Hepatocyte (in vitro differentiated cells): ENCODE measurements at regions not wholly inside any gene's neighbourhood (a gene's known extent, or its start where the extent isn't known, plus 50 kb on each side); places are given as distances from the start of the nearest gene placed in this dataset.

Experiments used
- DNase-seq: peaks from one replicate; pipeline ENCODE4 v3.0.0-alpha.2; 2016; ENCODE audit warnings: low spot score
- H2AFZ ChIP-seq: fragments of 200-600 bp; sonication (generic); 2 replicates; pipeline ENCODE4 v1.6.0; 2016; ENCODE audit warnings: antibody characterized with exemption, mild to moderate bottlenecking
- H3K27ac ChIP-seq: fragments of 200-600 bp; sonication (generic); 2 replicates; pipeline ENCODE4 v1.5.1; 2016; ENCODE audit warnings: mild to moderate bottlenecking
- H3K27me3 ChIP-seq: fragments of 200-600 bp; sonication (generic); 2 replicates; pipeline ENCODE4 v1.6.1; 2016
- H3K36me3 ChIP-seq: fragments of 200-600 bp; sonication (generic); replicated peaks from 2 replicates; pipeline ENCODE4 v1.5.1; 2016; ENCODE audit warnings: low read depth; ENCODE audit not compliant: insufficient read depth
- H3K4me1 ChIP-seq: fragments of 200-600 bp; sonication (generic); 2 replicates; pipeline ENCODE4 v1.5.1; 2016; ENCODE audit warnings: mild to moderate bottlenecking, moderate library complexity; ENCODE audit not compliant: insufficient read depth
- H3K4me2 ChIP-seq: fragments of 200-600 bp; sonication (generic); 2 replicates; pipeline ENCODE4 v1.6.0; 2016
- H3K4me3 ChIP-seq: fragments of 200-600 bp; sonication (generic); 2 replicates; pipeline ENCODE4 v1.5.1; 2016; ENCODE audit warnings: mild to moderate bottlenecking
- H3K79me2 ChIP-seq: fragments of 200-600 bp; sonication (generic); 2 replicates; pipeline ENCODE4 v1.6.0; 2017; ENCODE audit warnings: mild to moderate bottlenecking
- H3K9me2 ChIP-seq: fragments of 200-600 bp; sonication (generic); replicated peaks from 2 replicates; pipeline ENCODE4 v1.6.0; 2017; ENCODE audit warnings: mild to moderate bottlenecking; ENCODE audit not compliant: insufficient read depth
- H3K9me3 ChIP-seq: fragments of 200-600 bp; sonication (generic); 2 replicates; pipeline ENCODE4 v1.5.1; 2016; ENCODE audit warnings: low read depth, mild to moderate bottlenecking
- H4K20me1 ChIP-seq: fragments of 200-600 bp; sonication (generic); 2 replicates; pipeline ENCODE4 v1.6.0; 2016; ENCODE audit warnings: mild to moderate bottlenecking; ENCODE audit not compliant: insufficient read depth, poor library complexity, severe bottlenecking
- EZH2 ChIP-seq: fragments of 200-600 bp; sonication (generic); IDR thresholded peaks from 2 replicates; pipeline ENCODE4 v1.6.1; 2016; ENCODE audit warnings: antibody characterized with exemption, mild to moderate bottlenecking, borderline replicate concordance
- EZH2phosphoT487 ChIP-seq: fragments of 200-600 bp; sonication (generic); IDR thresholded peaks from one replicate; pipeline ENCODE4 v1.6.1; 2018; ENCODE audit warnings: antibody characterized with exemption, mild to moderate bottlenecking, low read depth, moderate library complexity; ENCODE audit not compliant: unreplicated experiment, severe bottlenecking
- WGBS: methylation state at CpG from one replicate; pipeline ENCODE4 v1.1.6; 2016; ENCODE audit warnings: low lambda C conversion rate; ENCODE audit errors: missing lambda C conversion rate; 5-methylcytosine and 5-hydroxymethylcytosine counted together
- TF ChIP-seq, protein P1 (sequence below): fragments of 200-600 bp; sonication (generic); IDR thresholded peaks from 2 replicates; pipeline ENCODE4 v1.5.1; 2016; ENCODE audit warnings: antibody characterized with exemption, mild to moderate bottlenecking; ENCODE audit not compliant: poor library complexity

DNA sequence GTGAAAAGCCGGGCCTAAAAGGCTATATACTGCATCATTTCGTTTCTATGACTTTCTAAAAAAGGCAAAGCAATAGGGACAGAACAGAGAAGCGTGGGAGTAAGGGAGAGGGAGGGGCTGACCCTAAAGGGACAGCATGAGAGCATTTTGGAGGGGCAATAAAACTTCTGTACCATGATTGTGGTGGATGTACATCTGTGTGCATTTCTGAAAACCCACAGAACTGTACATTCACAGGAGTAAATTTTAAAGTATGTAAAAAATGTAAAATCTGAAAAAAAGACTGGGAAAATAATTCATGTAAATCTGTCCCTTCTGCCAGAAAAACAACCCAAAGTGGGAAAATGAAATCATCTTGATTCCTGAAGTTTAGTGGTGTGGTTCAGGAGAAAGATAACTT lies 235.4 kb downstream of the CENPF start:
- H3K79me2 ChIP-seq, result no peaks in the 10 kb centered on the region
- TF ChIP-seq EZH2phosphoT487 (no peak), EZH2 (no peak)
- TF ChIP-seq, protein P1, sequence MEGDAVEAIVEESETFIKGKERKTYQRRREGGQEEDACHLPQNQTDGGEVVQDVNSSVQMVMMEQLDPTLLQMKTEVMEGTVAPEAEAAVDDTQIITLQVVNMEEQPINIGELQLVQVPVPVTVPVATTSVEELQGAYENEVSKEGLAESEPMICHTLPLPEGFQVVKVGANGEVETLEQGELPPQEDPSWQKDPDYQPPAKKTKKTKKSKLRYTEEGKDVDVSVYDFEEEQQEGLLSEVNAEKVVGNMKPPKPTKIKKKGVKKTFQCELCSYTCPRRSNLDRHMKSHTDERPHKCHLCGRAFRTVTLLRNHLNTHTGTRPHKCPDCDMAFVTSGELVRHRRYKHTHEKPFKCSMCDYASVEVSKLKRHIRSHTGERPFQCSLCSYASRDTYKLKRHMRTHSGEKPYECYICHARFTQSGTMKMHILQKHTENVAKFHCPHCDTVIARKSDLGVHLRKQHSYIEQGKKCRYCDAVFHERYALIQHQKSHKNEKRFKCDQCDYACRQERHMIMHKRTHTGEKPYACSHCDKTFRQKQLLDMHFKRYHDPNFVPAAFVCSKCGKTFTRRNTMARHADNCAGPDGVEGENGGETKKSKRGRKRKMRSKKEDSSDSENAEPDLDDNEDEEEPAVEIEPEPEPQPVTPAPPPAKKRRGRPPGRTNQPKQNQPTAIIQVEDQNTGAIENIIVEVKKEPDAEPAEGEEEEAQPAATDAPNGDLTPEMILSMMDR, result no peak
- no peaks in the 10 kb centered on the region for H3K9me3 ChIP-seq
- H3K9me2 ChIP-seq, result no peaks in the 10 kb centered on the region
- H3K27ac ChIP-seq, result no peak overlapping the region
- H3K4me2 ChIP-seq, result no peak overlapping the region
- no peaks in the 10 kb centered on the region for H3K4me1 ChIP-seq
- H2AFZ ChIP-seq, result no peak overlapping the region
- no peak overlapping the region for H3K4me3 ChIP-seq
- no peaks in the 10 kb centered on the region for H3K27me3 ChIP-seq
- DNase-seq, result no peak
- no peaks in the 10 kb centered on the region for H3K36me3 ChIP-seq
- 72% methylated on average over 3 of the region's 3 CpGs for WGBS
- no peaks in the 10 kb centered on the region for H4K20me1 ChIP-seq

DNA sequence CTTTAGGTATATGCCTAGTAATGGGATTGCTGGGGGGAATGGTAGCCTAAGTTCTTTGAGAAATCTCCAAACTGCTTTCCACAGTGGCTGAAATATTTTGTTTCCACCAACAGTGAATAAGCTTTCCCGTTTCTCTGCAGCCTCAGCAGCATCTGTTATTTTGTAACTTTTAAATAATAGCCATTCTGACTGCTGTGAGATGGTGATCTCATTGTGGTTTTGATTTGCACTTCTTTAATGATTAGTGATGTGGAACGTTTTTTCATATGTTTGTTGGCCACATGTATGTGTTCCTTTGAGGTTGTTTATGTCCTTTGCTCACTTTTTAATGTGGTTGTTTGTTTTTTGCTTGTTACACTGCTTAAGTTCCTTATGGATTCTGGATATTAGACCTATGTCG lies 237.4 kb downstream of the CENPF start:
- H3K36me3 ChIP-seq, result no peaks in the 10 kb centered on the region
- no peaks in the 10 kb centered on the region for H3K9me3 ChIP-seq
- no peaks in the 10 kb centered on the region for H3K4me1 ChIP-seq
- TF ChIP-seq EZH2phosphoT487, result no peak
- H3K27me3 ChIP-seq, result no peaks in the 10 kb centered on the region
- H3K4me2 ChIP-seq, result no peak overlapping the region
- no peaks in the 10 kb centered on the region for H3K79me2 ChIP-seq
- H3K9me2 ChIP-seq, result no peaks in the 10 kb centered on the region
- no peak overlapping the region for H3K4me3 ChIP-seq
- H3K27ac ChIP-seq, result no peak overlapping the region
- no peak for DNase-seq
- no peak overlapping the region for H2AFZ ChIP-seq
- no peaks in the 10 kb centered on the region for H4K20me1 ChIP-seq
- 59% methylated on average over 3 of the region's 3 CpGs for WGBS

DNA sequence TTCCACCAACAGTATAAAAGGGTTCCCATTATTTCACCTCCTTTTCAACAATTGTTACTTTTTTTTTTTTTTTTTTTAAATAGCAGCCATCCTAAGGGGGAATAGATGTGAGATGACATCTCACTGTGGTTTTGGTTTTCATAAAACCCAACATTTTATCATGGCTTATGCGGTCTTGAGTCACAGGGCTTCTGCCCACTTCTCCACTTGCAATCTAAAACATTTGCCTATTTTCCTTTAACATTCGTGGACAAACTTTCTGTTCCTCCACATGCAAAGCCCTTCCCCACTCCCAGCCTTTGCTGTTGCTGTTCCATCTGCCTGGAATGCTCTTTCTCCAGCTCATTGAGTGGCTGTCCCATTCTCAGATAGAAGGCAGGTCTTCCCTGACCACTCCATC lies 239.7 kb upstream of the KCNK2 start:
- TF ChIP-seq, protein P1, result no peak
- no peak for TF ChIP-seq EZH2
- no peak for TF ChIP-seq EZH2phosphoT487
- DNase-seq, result no peak
- Histone ChIP-seq H3K4me2 (no peak overlapping the region), H2AFZ (no peak overlapping the region), H3K9me3 (no peaks in the 10 kb centered on the region), H3K27me3 (no peaks in the 10 kb centered on the region), H3K9me2 (no peaks in the 10 kb centered on the region), H3K36me3 (no peaks in the 10 kb centered on the region), H3K4me1 (peaks cover 6% of the 10 kb centered on the region), H3K4me3 (no peak overlapping the region), H3K79me2 (no peaks in the 10 kb centered on the region), H4K20me1 (no peaks in the 10 kb centered on the region), H3K27ac (no peak overlapping the region)
- 93% methylated on average over 2 of the region's 2 CpGs for WGBS

DNA sequence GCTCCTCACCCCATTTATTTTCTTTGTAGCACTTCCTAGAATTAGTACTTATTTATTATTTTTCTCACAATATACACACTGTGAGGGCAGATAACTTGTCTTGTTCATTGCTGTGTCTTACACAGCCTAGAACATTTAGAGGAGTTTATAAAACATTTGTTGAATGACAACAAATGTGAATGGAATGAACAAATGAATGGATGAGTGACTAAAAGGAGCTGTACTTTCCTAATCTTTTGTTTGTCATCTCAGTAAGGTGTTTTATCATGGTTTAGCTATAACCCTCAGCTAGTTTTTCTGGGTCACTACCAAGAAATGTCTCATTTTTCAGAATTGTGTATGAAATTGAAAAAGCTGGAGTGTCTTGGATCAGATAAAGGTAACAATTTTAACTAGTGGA lies 239.3 kb upstream of the KCNK2 start:
- H3K79me2 ChIP-seq, result no peaks in the 10 kb centered on the region
- no peaks in the 10 kb centered on the region for H3K36me3 ChIP-seq
- H3K9me2 ChIP-seq, result no peaks in the 10 kb centered on the region
- peaks cover 6% of the 10 kb centered on the region for H3K4me1 ChIP-seq
- no peaks in the 10 kb centered on the region for H3K9me3 ChIP-seq
- no peak overlapping the region for H2AFZ ChIP-seq
- no peak for DNase-seq
- H3K4me2 ChIP-seq, result no peak overlapping the region
- H3K4me3 ChIP-seq, result no peak overlapping the region
- no peaks in the 10 kb centered on the region for H3K27me3 ChIP-seq
- no peak for TF ChIP-seq EZH2phosphoT487
- TF ChIP-seq EZH2, result no peak
- TF ChIP-seq, protein P1, result no peak
- no peak overlapping the region for H3K27ac ChIP-seq
- no peaks in the 10 kb centered on the region for H4K20me1 ChIP-seq
